ENCODE measurements at regions not wholly inside any gene's neighbourhood (a gene's known extent, or its start where the extent isn't known, plus 50 kb on each side); places are given as distances from the start of the nearest gene placed in this dataset.
"Not testable (repeated sequence)": the region's sequence is repeated elsewhere in the genome, so short reads cannot be mapped to it uniquely, and the experiment has no call there.

GRCh38 chr5:62909326-62909725 is 330.7 kb downstream of the LRRC70 start:
- DNase-seq (ENCODE audit: low read depth), result no peak

GRCh38 chr5:62902126-62902525 is 323.5 kb downstream of the LRRC70 start:
- DNase-seq (ENCODE audit: low read depth), result no peak

GRCh38 chr5:62900976-62901375 is 322.4 kb downstream of the LRRC70 start:
- DNase-seq (ENCODE audit: low read depth), result no peak

GRCh38 chr5:62896121-62896893 is 317.7 kb downstream of the LRRC70 start:
- no peak for DNase-seq (ENCODE audit: low read depth)

GRCh38 chr5:62886603-62887315 is 308.1 kb downstream of the LRRC70 start:
- DNase-seq (ENCODE audit: low read depth), result no peak

GRCh38 chr5:62837330-62837729 is 258.7 kb downstream of the LRRC70 start:
- not testable (repeated sequence) for DNase-seq (ENCODE audit: low read depth)

- DNase-seq (ENCODE audit: low read depth), result no peak
Measured at GRCh38 chr5:62829604-62829986, 251.0 kb downstream of the LRRC70 start.

- DNase-seq (ENCODE audit: low read depth), result no peak
Measured at GRCh38 chr5:62828742-62829603, 250.4 kb downstream of the LRRC70 start.

GRCh38 chr5:62825623-62826220 is 247.1 kb downstream of the LRRC70 start:
- no peak for DNase-seq (ENCODE audit: low read depth)

- DNase-seq (ENCODE audit: low read depth), result no peak
Measured at GRCh38 chr5:62824936-62825335, 246.3 kb downstream of the LRRC70 start.

GRCh38 chr5:62817043-62817442 is 238.4 kb downstream of the LRRC70 start:
- peak; percentile 17 for DNase-seq (ENCODE audit: low read depth)

GRCh38 chr5:62814991-62815390 is 236.4 kb downstream of the LRRC70 start:
- DNase-seq (ENCODE audit: low read depth), result no peak

GRCh38 chr5:62812621-62813255 is 234.1 kb downstream of the LRRC70 start:
- DNase-seq (ENCODE audit: low read depth), result no peak

- DNase-seq (ENCODE audit: low read depth), result not testable (repeated sequence)
Measured at GRCh38 chr5:62804819-62805218, 226.2 kb downstream of the LRRC70 start.

GRCh38 chr5:62795926-62796325 is 217.3 kb downstream of the LRRC70 start:
- no peak for DNase-seq (ENCODE audit: low read depth)

GRCh38 chr5:62794456-62794855 is 215.8 kb downstream of the LRRC70 start:
- no peak for DNase-seq (ENCODE audit: low read depth)

- peak; percentile 7 for DNase-seq (ENCODE audit: low read depth)
Measured at GRCh38 chr5:62791059-62791458, 212.4 kb downstream of the LRRC70 start.

GRCh38 chr5:62790348-62790747 is 211.7 kb downstream of the LRRC70 start:
- no peak for DNase-seq (ENCODE audit: low read depth)

GRCh38 chr5:62786099-62786498 is 207.5 kb downstream of the LRRC70 start:
- no peak for DNase-seq (ENCODE audit: low read depth)

GRCh38 chr5:62785588-62785987 is 207.0 kb downstream of the LRRC70 start:
- DNase-seq (ENCODE audit: low read depth), result no peak

Data from HT1080 (cell line).